Inflammatory macrophage (primary cell): ENCODE measurements at regions not wholly inside any gene's neighbourhood (a gene's known extent, or its start where the extent isn't known, plus 50 kb on each side); places are given as distances from the start of the nearest gene placed in this dataset.

Source experiments
- DNase-seq, 2 donors: peaks; one replicate each; pipeline ENCODE4 v3.0.0-alpha.2; 2020 to 2022

GRCh38 chr1:58119971-58120370 lies 426.6 kb downstream of the OMA1 start:
- no peak for DNase-seq

- DNase-seq: no peak
Observed at GRCh38 chr1:58116284-58116683, 430.2 kb downstream of the OMA1 start.

GRCh38 chr1:58109646-58110200 lies 436.8 kb downstream of the OMA1 start:
- no peak for DNase-seq

DNA sequence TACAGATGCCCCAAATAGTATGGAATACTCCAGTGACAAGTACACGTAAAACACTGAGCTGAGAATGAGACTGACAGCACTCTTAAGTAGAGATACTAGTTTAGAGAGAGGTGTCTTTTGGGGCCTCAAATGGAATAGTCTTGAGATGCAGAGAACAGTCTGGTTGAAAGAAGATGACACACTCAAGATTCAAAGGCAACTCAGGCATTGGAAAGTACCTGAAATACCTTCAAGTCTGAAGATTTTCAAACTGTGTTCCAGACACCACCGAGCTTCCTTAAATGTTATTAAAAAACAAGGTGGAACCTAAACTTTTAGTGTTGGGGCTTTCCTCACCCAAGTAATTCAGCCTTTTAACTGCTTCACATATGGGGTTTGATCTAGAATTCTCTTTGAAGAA lies 437.7 kb downstream of the OMA1 start:
- no peak for DNase-seq

DNA sequence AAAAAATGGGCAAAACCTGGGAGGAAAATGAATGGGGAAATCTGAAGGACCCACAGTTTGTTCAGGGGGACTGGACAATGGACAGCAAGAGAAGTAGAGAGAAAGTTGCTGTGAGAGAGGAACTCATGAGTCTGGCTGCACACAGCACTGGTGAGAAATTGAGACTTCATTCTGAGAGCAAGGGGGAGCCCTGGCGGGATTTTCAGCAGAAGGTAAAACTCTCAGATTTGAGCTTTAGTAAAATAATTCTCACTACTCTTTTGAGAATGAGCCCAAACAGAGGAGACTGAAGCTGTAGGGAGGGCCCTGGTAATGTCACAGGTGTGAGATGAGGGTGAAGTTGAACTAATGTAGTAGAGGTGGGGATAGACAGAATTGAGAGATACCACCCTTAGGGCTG lies 438.6 kb downstream of the OMA1 start:
- no peak for DNase-seq

DNA sequence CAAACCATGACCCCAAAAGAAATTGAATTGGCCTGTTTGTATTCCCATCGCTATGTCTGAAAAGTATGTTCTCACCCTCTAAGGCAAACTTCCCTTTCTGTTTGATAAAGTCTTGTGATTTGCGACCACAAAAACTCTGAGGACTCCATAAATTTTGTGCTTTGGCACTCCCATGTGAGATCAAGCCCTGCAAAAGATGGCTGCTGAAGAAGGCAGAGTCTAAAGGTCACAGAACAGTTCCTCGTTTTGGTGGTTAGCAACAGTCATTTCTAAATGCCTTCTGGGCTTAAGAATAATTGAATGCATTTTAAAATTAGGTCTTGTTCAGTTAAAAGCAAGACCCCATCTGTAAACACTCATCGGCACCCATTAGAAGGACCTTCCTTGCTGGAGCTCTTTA lies 441.6 kb downstream of the OMA1 start:
- peak in 1 of 2 donors; percentile 3 for DNase-seq

DNA sequence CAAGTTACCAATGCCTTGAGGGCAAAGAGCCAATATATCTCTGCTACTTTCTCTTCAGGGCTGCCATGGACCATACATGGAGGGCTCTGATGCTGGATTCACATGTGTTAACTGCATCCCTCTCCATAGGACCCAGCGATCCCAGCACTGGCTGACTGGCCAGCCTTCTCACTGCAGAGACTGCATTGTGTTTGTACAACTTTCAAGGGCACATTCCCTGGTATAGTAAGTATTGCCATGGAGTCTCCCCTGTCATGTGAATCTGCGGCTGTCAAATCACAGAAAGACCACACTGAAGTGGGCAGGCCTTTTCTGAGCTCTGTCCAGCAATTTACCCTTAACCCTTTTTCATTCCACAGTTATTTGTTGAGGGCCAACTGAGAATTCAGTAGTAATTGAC lies 449.8 kb downstream of the OMA1 start:
- no peak for DNase-seq

- no peak for DNase-seq
Observed at GRCh38 chr1:58095183-58095582, 451.3 kb downstream of the OMA1 start.

DNA sequence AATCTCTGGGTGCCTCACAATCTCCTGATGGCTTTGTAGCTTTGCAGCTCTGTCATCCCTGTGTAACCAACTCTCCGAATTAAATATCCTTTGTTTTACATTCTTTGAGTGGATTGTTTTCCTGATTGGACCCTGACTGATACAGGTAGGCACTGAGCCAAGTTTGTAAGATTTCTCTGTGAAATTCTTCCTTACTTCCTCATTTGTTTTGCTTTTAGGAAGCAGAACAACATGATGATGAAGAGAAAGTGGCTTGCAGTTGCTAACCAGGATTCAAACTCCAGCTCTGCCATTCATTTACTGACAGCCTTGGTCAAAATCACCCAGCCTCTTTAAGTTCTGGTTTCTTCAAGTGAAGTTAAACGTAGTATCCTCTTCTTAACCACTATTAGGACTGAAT lies 452.3 kb downstream of the OMA1 start:
- peak in 1 of 2 donors; percentile 13 for DNase-seq

DNA sequence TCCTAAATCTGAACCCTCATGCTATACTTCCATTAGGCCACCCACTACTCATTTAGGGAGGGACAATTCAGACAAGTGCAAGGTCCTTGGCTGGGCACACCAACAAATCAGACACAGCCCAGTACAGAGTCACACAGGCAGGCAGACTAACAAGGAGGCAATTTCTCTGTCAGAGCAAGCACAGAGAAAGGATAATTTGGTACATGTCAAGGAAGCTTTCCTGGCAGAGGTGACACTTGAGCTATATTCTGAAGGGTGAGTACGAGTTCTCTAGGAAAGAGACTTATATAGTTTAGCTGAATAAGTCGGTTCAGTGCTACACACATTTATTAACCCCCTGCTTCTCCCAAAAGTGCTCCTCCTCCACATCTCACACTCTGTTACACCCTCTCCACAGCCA lies 455.9 kb downstream of the OMA1 start:
- DNase-seq: no peak

DNA sequence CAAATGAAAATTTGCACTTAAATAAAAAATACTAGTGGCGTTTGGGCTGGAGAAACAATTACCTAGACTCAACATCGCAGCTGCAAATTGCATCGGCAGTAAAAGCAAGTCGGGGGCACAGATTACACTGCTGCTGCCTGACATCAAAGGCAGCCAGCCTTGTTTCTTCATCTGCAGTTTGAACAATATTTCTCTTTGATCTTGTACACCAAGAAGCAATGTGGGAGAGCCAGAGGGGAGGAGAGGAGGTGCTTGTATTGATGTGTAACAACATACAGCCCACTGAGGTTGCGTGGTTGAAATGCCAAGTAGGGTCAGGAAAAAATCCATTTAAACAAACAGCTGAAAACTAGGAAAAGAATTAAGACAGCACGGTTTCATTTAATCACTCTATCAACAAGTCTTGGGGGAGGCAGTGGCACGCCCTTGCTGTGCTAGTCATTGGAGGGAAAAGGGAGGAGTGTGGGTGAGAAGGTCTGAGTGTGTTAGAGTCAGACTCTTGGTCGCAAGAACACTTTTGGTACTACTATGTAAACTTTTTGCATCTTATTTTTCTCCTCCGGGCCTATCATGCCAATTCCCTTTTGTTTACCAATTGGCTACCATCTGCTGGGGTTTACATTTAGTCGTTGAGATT lies 456.5 kb downstream of the OMA1 start:
- no peak for DNase-seq

- DNase-seq: no peak
Observed at GRCh38 chr1:58084266-58084665, 462.3 kb downstream of the OMA1 start.

DNA sequence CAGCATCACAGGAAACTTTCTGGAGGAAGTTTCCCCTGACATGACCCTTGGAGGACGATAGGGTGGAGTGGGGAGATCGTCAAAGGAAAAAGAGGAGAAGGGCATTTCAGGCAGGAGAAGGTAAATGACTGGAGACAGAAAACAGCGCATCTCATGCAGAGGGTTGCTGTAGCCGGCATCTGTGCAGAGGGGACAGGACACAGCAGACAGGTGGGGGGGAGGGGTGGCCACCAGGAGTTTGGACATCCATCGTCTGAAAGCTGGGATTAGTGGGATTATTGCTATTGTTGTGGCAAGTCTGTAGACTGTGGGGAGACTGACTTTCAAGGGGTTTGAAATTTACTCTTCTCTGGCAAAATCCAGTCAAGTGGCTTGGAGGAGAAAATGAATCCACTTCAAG lies 463.9 kb downstream of the OMA1 start:
- no peak for DNase-seq

DNA sequence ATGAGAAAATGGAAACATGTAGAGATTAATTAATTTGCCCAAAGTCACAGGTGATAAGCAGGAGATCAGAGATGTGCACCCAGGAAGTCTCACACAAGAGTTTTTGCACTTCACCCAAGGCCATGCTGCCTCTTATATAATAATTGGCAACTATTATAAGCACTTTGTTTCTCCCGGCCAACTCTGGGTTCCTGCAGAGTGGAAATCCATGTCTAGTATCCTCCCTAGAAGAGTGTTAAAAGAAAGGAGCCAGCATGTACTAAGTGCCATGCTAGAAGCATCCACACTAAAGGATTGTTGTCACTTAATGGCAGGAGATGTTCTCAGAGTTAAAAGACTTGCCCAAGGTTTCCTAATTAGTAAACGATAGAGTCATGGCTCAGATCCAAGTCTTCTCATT lies 470.3 kb downstream of the OMA1 start:
- DNase-seq: no peak

- DNase-seq: no peak
Observed at GRCh38 chr1:58075188-58075578, 471.3 kb downstream of the OMA1 start.

DNA sequence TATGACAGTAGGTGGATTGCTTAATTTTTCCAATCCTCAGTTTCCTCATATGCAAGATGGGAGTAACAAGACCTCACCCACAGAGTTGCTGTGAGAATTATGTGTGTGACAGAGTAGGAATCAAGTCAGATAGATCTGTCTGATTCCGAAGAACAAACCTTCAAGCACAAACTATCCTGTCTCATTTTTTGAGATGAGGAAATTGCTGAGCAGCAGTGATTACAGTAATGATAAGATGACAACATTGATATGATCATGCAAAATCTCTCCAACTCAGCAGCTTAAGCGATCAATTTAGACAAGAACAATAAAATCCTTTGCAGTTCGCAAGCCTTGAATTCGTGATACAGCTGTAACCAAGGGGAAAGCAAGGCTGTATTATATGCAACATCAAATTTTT lies 474.1 kb downstream of the OMA1 start:
- DNase-seq: no peak

GRCh38 chr1:58067082-58067481 lies 479.4 kb downstream of the OMA1 start:
- DNase-seq: no peak

DNA sequence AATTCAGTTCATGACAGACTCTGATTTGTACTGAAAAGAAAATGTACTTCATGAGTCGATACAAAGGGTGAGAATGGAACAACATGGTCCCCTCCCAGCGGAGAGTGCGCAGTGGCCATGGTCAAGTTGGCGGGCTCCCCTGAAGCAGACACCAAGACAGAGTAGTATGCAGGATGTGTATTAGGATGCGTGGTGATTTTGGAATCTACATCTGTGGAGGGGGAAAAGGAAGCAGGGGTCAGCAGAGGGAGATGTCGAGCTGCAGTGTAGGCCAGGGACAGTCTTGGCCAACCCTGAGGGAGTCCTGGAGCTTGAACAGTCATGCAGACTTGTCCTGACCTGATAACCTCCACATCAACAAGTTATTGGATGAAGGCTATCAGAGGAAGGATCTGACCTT lies 481.0 kb downstream of the OMA1 start:
- no peak for DNase-seq

DNA sequence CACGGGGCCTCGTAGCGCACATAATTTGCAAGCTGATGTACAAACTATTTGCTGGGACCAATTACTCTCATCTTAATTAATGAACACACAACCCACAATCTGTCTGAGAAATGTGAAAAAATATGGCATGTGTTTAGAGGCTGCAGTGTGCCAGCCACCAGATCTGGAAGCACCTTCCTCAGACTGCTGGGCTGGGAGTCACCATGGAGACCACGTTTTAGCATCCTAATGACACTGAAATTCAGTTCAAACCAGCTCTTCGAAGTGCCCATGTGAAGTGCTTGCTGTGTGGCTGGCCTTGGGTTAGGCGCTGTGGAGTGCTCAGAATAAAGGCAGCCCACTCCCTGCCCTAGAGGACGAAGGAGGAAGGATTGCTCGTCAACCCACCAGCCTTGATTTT lies 482.4 kb downstream of the OMA1 start:
- DNase-seq: no peak

DNA sequence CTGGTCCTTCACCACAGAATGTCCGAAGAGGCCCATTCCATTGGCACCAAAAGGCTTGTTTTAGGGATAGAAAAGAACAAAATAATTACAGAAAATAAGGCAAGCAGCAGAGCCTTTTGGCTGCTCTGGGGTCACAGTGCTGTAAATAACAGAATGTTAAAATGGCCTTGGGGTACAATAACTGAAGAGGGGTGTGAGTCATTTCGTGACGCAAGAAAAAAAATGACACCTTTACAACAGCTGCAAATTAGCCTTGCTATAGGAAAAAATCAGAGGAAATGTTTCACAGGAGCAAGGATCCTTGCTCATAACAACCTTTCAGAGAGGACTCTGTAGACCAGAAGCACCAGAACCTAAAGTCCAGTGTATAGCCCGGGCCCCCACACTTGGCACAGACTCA lies 483.4 kb downstream of the OMA1 start:
- DNase-seq: no peak

DNA sequence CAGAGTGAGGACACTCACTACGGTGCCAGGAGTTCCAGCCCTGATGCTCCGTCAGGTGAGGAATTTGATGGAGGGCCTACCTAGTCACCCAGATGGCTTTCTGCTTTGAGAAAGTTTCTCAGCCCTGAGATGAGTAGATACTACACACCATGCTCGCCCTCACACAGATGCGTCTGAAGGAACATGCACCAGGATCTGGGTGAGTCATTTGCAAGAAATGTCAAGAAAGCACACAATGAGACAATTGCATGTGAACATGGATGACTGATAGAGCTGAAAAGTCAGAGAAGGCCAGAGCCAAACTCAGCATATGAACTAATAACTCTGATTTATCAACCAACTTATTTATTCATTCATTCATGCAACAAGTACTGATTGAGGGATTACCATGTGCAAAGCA lies 483.9 kb downstream of the OMA1 start:
- no peak for DNase-seq

DNA sequence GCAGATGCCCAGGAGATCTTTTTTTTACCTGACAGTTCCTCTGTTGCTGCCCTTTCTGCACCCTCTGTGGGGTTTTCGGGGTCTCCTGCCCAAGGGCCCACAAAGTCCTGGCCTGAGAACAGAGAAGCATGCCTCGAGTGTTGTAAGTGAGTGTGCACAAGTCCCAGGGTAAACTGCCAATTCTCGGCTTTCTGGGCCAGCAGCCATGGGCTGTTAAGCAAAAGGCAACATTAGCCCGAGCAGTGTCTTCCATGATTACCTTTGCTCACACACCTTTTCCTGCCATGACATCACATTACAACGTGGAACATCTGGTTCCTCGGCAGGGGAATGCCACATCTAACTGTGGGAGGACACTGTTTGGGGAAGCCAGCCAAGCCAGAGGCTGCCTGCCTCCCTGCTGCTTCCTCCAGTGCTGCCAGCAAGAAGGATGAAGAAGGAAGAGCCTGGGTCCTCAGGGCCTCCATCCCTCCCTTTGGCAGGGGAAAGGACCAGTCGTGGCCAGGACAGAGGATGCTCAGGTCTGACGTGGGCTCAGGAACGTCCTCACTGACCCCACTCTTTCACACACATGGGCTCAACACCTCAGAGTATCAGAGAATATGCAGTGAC lies 485.9 kb downstream of the OMA1 start:
- no peak for DNase-seq

DNA sequence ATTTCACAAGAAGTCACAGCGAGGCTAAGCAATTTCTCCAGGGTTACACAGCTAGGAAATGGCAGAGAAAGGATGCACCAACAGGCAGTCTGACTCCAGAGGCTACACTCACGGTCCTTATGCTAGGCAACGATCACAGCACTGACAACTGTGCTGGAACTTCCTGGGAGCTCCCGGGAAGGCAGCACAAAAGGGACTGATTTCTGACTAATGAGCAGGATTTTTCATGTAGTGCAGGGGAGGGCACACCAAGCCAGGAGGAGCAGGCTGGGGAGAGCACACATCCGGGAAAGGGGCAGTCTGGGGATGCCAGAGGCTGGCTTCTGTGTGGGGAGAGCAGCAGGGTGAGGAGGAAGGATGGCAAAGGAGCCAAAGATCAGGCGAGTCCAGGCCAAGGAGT lies 486.7 kb downstream of the OMA1 start:
- DNase-seq: no peak

DNA sequence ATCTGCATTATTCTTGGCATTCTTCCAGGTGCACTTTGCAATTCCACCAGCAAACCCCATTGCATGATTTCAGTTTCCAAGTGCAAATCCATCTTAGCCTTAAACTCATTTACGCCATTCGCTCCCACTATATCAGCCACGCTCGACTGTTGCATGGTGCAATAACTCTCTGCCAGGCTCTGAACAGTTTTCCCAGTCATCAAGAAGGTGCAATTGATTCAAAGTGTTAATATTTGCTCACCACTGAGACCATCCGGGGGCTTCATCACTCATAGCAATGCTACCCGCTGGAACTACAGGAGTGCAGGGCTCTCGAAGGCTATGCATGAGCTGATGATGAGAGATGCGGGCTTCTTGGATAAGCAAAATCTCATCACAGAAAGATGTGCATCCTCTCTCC lies 488.2 kb downstream of the OMA1 start:
- no peak for DNase-seq

DNA sequence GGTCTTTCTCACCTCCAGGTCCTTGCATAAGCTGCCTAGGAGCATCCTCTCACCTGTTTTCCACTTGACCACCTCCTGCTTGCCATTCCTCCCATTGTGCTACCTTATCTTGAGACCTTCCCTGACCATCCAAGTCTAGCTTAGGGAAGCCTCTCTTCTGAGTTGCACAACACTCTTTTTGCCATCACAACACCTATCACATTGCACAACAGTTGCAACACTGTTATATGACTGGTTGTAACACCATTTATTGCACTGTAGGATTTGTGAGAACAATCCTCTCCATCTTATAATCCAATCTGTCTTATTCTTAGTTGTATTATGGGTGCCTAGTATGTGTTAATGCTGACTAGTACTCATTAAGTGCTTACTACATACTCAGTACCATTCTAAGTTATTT lies 488.7 kb downstream of the OMA1 start:
- DNase-seq: no peak
